Testis (tissue), 2 donors: ENCODE measurements at regions not wholly inside any gene's neighbourhood (a gene's known extent, or its start where the extent isn't known, plus 50 kb on each side); places are given as distances from the start of the nearest gene placed in this dataset.

Source experiments
- CTCF ChIP-seq, 3 experiments: fragments of 450-650 bp in 2 of 3; fragments of 200-600 bp in 1 of 3; sonication (generic) in 1 of 3; IDR thresholded peaks; one replicate each; pipeline ENCODE4 v1.5.1; 2016 to 2019; ENCODE audit warnings: antibody characterized with exemption in 3 of 3, mild to moderate bottlenecking in 2 of 3, moderate library complexity in 1 of 3
- POLR2A ChIP-seq: fragments of 450-650 bp; IDR thresholded peaks from one replicate; pipeline ENCODE4 v1.6.1; 2017; ENCODE audit warnings: antibody characterized with exemption, mild to moderate bottlenecking, moderate library complexity

- TF ChIP-seq CTCF (IDR thresholded peaks at IDR 0.05) (no peak), POLR2A (no peak)
These were observed 397.6 kb upstream of the IRX4 start for GRCh38 chr5:2280318-2280717.
